Upper lobe of right lung (tissue), 1 donor: ENCODE measurements at regions not wholly inside any gene's neighbourhood (a gene's known extent, or its start where the extent isn't known, plus 50 kb on each side); places are given as distances from the start of the nearest gene placed in this dataset.

Experiments used
- ATAC-seq: fragments of 200-7000 bp; cut with Tn5 transposase; one replicate; pipeline ENCODE4 v1.9.1; 2020; ENCODE audit warnings: mild to moderate bottlenecking, moderate library complexity
- DNase-seq: peaks from one replicate; pipeline ENCODE4 v3.0.0-alpha.2; 2020
- H3K27ac ChIP-seq: fragments of 200-600 bp; one replicate; pipeline ENCODE4 v1.8.0; 2022
- H3K27me3 ChIP-seq: fragments of 200-600 bp; one replicate; pipeline ENCODE4 v1.8.0; 2022; ENCODE audit warnings: mild to moderate bottlenecking
- H3K36me3 ChIP-seq: fragments of 200-600 bp; one replicate; pipeline ENCODE4 v1.8.0; 2022
- H3K4me1 ChIP-seq: fragments of 200-600 bp; one replicate; pipeline ENCODE4 v1.8.0; 2022
- H3K4me3 ChIP-seq: fragments of 200-600 bp; one replicate; pipeline ENCODE4 v1.8.0; 2022; ENCODE audit warnings: mild to moderate bottlenecking
- H3K9me3 ChIP-seq: fragments of 200-600 bp; one replicate; pipeline ENCODE4 v1.8.0; 2022
- CTCF ChIP-seq: fragments of 200-600 bp; IDR thresholded peaks from one replicate; pipeline ENCODE4 v1.8.0; 2022; ENCODE audit warnings: antibody characterized with exemption
- intact Hi-C: fragments of 100-400 bp; cut with DNase I; formaldehyde crosslinking; loops from one replicate; pipeline ENCODE4 v1.11.0; 2022
- donor health status: DM: no; HTN: yes; CAD: no; lungs with severe emphysema.

GRCh38 chr4:13706716-13707115, 79.2 kb upstream of the BOD1L1 start:
- Histone ChIP-seq H3K27me3 (no peaks in the 10 kb centered on the region), H3K36me3 (no peaks in the 10 kb centered on the region), H3K4me3 (no peak overlapping the region), H3K4me1 (no peaks in the 10 kb centered on the region), H3K9me3 (no peaks in the 10 kb centered on the region), H3K27ac (no peak overlapping the region)
- no peak for ATAC-seq
- DNase-seq = no peak
- no peak for TF ChIP-seq CTCF
- intact Hi-C loops = no loop called here

- no peaks in the 10 kb centered on the region for H3K27me3 ChIP-seq
- no peak overlapping the region for H3K27ac ChIP-seq
- no peak overlapping the region for H3K4me3 ChIP-seq
- no peak for TF ChIP-seq CTCF
- no peaks in the 10 kb centered on the region for H3K9me3 ChIP-seq
- no peak for DNase-seq
- ATAC-seq = no peak
- H3K4me1 ChIP-seq = no peaks in the 10 kb centered on the region
- intact Hi-C loops = no loop called here
- no peaks in the 10 kb centered on the region for H3K36me3 ChIP-seq
Observed at GRCh38 chr4:13710246-13710885, 82.8 kb upstream of the BOD1L1 start.

GRCh38 chr4:13711233-13711785, 83.8 kb upstream of the BOD1L1 start:
- ATAC-seq (no peak), DNase-seq (no peak)
- H3K27me3 ChIP-seq = no peaks in the 10 kb centered on the region

GRCh38 chr4:13721894-13722293, 94.4 kb upstream of the BOD1L1 start:
- ATAC-seq (no peak), DNase-seq (no peak)
- no peaks in the 10 kb centered on the region for H3K4me1 ChIP-seq
- no peak overlapping the region for H3K27ac ChIP-seq
- TF ChIP-seq CTCF = no peak
- no peaks in the 10 kb centered on the region for H3K27me3 ChIP-seq
- no peaks in the 10 kb centered on the region for H3K36me3 ChIP-seq
- intact Hi-C loops = no loop called here
- H3K4me3 ChIP-seq = no peak overlapping the region
- H3K9me3 ChIP-seq = no peaks in the 10 kb centered on the region

More at GRCh38 chr4:13711233-13711785, 83.8 kb upstream of the BOD1L1 start:
- Histone ChIP-seq H3K36me3 (no peaks in the 10 kb centered on the region), H3K27ac (no peak overlapping the region), H3K4me1 (no peaks in the 10 kb centered on the region), H3K9me3 (no peaks in the 10 kb centered on the region), H3K4me3 (no peak overlapping the region)
- no peak for TF ChIP-seq CTCF
- intact Hi-C loops = no loop called here

GRCh38 chr4:13722649-13723048, 95.1 kb upstream of the BOD1L1 start:
- no peak for DNase-seq
- no peak for TF ChIP-seq CTCF
- Histone ChIP-seq H3K36me3 (no peaks in the 10 kb centered on the region), H3K27me3 (no peaks in the 10 kb centered on the region), H3K9me3 (no peaks in the 10 kb centered on the region), H3K27ac (no peak overlapping the region), H3K4me3 (no peak overlapping the region), H3K4me1 (no peaks in the 10 kb centered on the region)
- ATAC-seq = no peak
- intact Hi-C loops = no loop called here
